Jurkat, Clone E6-1 (cell line): ENCODE measurements at regions not wholly inside any gene's neighbourhood (a gene's known extent, or its start where the extent isn't known, plus 50 kb on each side); places are given as distances from the start of the nearest gene placed in this dataset.

ENCODE experiments used
- DNase-seq: peaks from one replicate; pipeline ENCODE4 v3.0.0-alpha.2; 2011; ENCODE audit warnings: low read depth, low spot score
- H3K4me3 ChIP-seq: 2 replicates; pipeline ENCODE4 v1.5.1; 2011; ENCODE audit warnings: mild to moderate bottlenecking, low read length, control low read depth, moderate library complexity

DNA sequence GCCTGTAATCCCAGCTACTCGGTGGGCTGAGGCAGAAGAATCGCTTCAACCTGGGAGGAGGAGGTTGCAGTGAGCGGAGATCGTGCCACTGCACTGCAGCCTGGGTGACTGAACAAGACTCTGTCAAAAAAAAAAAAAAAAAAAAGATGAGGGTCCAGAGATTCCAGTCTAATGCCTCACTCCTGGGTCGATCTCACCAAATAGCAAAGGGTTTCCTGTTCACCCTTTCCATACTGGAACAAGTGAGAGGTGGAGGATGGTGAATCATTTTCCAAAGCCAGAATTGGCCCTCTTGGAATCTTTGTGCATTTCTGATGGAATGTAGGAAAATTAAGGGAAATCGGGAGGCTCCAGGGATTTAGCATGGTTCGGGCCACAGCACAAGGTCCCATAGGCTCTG lies 58.1 kb upstream of the ZNF648 start:
- no peak overlapping the region for H3K4me3 ChIP-seq
- no peak for DNase-seq

DNA sequence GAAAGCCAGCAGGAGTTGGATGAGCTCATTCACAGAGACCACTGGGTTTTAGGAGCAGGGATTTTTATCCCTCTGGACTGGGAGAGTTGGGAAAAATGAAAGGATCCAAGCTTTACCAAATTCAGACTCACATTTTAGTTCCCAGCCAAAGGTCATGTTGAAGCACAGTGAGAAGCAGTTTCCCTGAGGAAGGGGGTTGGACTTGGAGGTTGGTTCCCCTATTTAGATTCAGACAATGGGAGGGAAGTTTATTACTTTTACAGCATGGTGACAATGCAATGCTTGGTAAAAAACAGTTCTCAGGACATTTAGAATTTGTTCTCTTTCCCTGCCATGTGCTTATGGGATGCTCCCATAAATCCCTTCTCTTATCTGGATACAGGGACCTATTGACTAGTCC lies 57.3 kb upstream of the ZNF648 start:
- no peak for DNase-seq
- no peak overlapping the region for H3K4me3 ChIP-seq

GRCh38 chr1:182114627-182115023 lies 53.1 kb upstream of the ZNF648 start:
- no peak overlapping the region for H3K4me3 ChIP-seq
- DNase-seq = no peak

DNA sequence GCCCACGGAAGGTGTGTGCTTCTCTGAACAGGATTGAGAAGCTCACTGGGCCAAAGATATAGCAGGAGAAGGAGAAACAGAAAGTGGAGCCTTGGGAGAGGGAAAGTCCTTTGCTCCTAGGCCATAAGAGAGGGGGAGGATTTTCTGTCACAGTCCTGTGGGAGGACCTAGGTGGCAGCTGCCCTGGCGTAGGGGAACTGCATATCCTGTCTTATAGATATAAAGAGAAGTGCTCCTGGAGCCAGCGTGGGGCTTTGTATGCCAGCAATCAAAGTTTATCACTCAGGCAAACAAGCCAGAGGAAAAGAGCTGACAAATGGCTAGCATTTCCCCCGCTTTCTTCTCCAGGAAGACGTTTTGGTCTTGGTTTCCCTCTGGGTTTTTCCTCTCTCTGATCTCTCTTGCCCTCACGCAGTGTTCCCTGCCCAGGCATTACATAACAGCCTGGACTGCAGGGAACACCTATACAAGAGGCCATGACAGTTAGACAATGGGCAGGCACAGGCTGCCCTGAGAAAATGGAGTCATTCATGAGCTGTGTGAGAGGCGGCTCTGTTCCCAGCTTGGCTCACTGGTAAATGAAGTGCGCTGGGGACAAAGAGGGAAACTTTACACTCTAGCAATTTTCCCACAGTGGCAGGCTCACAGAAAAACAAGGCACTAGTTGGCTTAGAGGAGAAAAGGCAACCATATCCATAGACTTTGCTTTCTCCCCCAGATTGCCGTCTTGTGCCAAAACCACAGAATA lies 52.5 kb upstream of the ZNF648 start:
- no peak overlapping the region for H3K4me3 ChIP-seq
- no peak for DNase-seq

GRCh38 chr1:182111496-182111895 lies 50.0 kb upstream of the ZNF648 start:
- no peak overlapping the region for H3K4me3 ChIP-seq
- no peak for DNase-seq
